NCI-H2029 treated with DMSO at 0.1 percent for 48 hours (cell line): ENCODE measurements at regions not wholly inside any gene's neighbourhood (a gene's known extent, or its start where the extent isn't known, plus 50 kb on each side); places are given as distances from the start of the nearest gene placed in this dataset.

Experiments used
- DNase-seq: peaks from one replicate; lab custom pipeline; 2025; lab: John Stamatoyannopoulos, UW

DNA sequence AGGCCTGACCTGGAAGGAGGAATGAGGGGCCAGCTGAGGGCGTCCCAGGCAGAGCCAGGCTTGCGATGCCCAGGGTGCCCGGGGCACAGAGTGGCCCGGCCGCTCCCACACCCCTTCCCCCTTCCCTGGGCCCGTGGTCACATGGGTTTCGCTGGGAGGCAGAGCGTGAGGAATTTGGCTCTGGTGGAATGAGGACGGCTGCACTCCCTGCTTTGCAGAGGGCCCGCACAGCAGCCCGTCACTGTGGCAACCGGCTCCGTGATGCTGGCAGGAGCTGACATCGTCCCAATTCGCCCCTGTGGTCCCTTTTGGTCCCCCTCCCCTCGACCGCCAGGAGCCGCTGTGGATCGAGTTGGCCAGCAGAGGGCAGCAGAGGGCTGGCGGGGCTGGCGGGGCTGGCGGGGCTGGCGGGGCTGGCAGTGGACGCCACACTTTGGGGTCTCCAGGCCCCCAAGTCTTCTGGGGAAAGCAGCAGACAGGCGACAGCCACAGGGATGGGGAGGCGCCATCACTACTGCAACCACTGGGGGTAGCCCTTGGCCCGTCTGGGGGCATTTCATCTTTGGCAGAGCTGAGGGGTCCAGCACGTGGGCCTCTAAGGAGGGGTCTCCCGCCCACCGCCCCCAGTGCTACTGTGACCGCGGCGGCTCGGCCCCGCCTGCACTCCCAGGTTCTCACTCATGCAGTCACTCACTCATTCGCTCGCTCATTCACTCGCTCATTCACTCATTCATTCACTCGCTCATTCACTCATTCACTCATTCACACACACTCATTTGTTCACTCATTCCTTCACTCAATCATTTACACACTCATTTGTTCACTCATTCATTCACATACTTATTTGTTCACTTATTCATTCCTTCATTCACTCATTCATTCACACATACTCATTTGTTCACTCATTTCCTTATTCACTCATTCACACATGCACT is 49.7 kb upstream of the BHLHE23 start:
- peak; percentile 13 for DNase-seq
